Gastroesophageal sphincter (tissue), 3 donors: ENCODE measurements at regions not wholly inside any gene's neighbourhood (a gene's known extent, or its start where the extent isn't known, plus 50 kb on each side); places are given as distances from the start of the nearest gene placed in this dataset.

ENCODE experiments used
- CTCF ChIP-seq, 4 experiments: fragments of 200-600 bp in 2 of 4; fragments of 450-650 bp in 2 of 4; sonication (generic) in 1 of 4; IDR thresholded peaks; one replicate each; pipeline ENCODE4 v1.5.1; 2017 to 2019; ENCODE audit warnings: antibody characterized with exemption in 4 of 4, mild to moderate bottlenecking in 2 of 4, moderate library complexity in 2 of 4
- EP300 ChIP-seq: sonication (generic); formaldehyde crosslinking; IDR thresholded peaks from one replicate; pipeline ENCODE4 v1.6.1; 2017; ENCODE audit warnings: antibody characterized with exemption, mild to moderate bottlenecking
- POLR2A ChIP-seq, 2 donors: fragments of 450-650 bp; IDR thresholded peaks; one replicate each; pipeline ENCODE4 v1.6.1; 2017; ENCODE audit warnings: antibody characterized with exemption in 2 of 2, mild to moderate bottlenecking in 2 of 2, moderate library complexity in 1 of 2
- POLR2AphosphoS5 ChIP-seq: sonication (generic); formaldehyde crosslinking; IDR thresholded peaks from one replicate; pipeline ENCODE4 v1.6.1; 2017; ENCODE audit warnings: antibody characterized with exemption

DNA sequence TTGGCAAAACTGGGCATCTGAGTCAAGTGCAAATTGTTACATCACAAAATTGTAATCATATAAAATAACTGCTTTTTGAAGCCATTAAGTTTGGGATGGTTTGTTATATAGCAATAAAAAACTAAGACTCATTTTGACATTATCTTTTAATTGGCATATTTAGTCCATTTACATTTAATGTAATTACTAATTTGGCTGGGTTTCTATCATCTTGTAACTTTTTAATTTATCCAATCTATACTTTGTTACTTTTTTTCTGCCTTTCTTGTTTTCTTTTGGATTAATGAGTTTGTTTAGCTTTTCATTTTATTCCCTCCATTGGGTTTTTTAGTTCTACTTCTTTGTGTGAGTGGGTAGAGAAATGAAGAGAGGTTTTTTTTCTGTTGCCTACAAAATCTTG is 76.3 kb downstream of the DRAM2 start:
- TF ChIP-seq CTCF (IDR thresholded peaks at IDR 0.05) = no peak
- no peak for TF ChIP-seq EP300
- TF ChIP-seq POLR2AphosphoS5 = no peak
- TF ChIP-seq POLR2A (IDR thresholded peaks at IDR 0.05) = no peak
